ENCODE measurements at regions not wholly inside any gene's neighbourhood (a gene's known extent, or its start where the extent isn't known, plus 50 kb on each side); places are given as distances from the start of the nearest gene placed in this dataset.

- no peak for TF ChIP-seq CTCF (IDR thresholded peaks at IDR 0.05)
- no peak for TF ChIP-seq POLR2A (IDR thresholded peaks at IDR 0.05)
Measured at GRCh38 chr14:57069702-57070101, 199.0 kb downstream of the EXOC5 start.

Data from Peyer's patch (tissue), 4 donors.